ENCODE measurements at regions not wholly inside any gene's neighbourhood (a gene's known extent, or its start where the extent isn't known, plus 50 kb on each side); places are given as distances from the start of the nearest gene placed in this dataset.

- H3K9me3 ChIP-seq, result no peaks in the 10 kb centered on the region
- no peak overlapping the region for H3K4me3 ChIP-seq
- WGBS, 2 donors, result 84 to 88% methylated on average over 1 of the region's 1 CpG
- H3K27me3 ChIP-seq, result no peaks in the 10 kb centered on the region
- DNase-seq, result no peak
- intact Hi-C loops (cut with DNase I; ENCODE audit: low total_unique reads), result no loop called here
- no peak overlapping the region for H3K27ac ChIP-seq
- H3K36me3 ChIP-seq (ENCODE audit: low read depth, missing control alignments), result no peaks in the 10 kb centered on the region
- H3K4me1 ChIP-seq, result no peaks in the 10 kb centered on the region
- TF ChIP-seq POLR2A (IDR thresholded peaks at IDR 0.05), result no peak
- no peak for TF ChIP-seq CTCF (IDR thresholded peaks at IDR 0.05)
Measured at GRCh38 chr6:80403365-80403764, 296.9 kb downstream of the BCKDHB start.

- Histone ChIP-seq H3K4me1 (no peaks in the 10 kb centered on the region), H3K4me3 (no peak overlapping the region), H3K36me3 (ENCODE audit: low read depth, missing control alignments) (no peaks in the 10 kb centered on the region), H3K27me3 (no peaks in the 10 kb centered on the region), H3K27ac (no peak overlapping the region), H3K9me3 (no peaks in the 10 kb centered on the region)
- TF ChIP-seq CTCF (IDR thresholded peaks at IDR 0.05), result no peak
- TF ChIP-seq POLR2A (IDR thresholded peaks at IDR 0.05), result no peak
- 68 to 75% methylated on average over 2 of the region's 2 CpGs for WGBS, 2 donors
- intact Hi-C loops (cut with DNase I; ENCODE audit: low total_unique reads), result no loop called here
- no peak for DNase-seq
Measured at GRCh38 chr6:80402266-80402665, 295.8 kb downstream of the BCKDHB start.

Small RNA genes in the stretch of these regions (small RNA-seq; reads per million reads assigned to genes)
- 0 reads per million in 2 donors for gene AL596028.1
- gene RNA5SP210, result 0 reads per million in 2 donors

Data from testis (tissue), 2 donors.